PC-9 (cell line): ENCODE measurements at regions not wholly inside any gene's neighbourhood (a gene's known extent, or its start where the extent isn't known, plus 50 kb on each side); places are given as distances from the start of the nearest gene placed in this dataset.

Experiments used
- EZH2 ChIP-seq: fragments of 200-600 bp; sonication (generic); IDR thresholded peaks from 2 replicates; pipeline ENCODE4 v1.8.0; 2017; ENCODE audit warnings: antibody characterized with exemption, low read depth
- TF ChIP-seq, protein P1 (sequence below): fragments of 200-600 bp; sonication (generic); conservative IDR thresholded peaks from 2 replicates; pipeline ENCODE4 v1.6.1; 2017; ENCODE audit warnings: mixed run types, antibody characterized with exemption, mild to moderate bottlenecking, moderate library complexity

DNA sequence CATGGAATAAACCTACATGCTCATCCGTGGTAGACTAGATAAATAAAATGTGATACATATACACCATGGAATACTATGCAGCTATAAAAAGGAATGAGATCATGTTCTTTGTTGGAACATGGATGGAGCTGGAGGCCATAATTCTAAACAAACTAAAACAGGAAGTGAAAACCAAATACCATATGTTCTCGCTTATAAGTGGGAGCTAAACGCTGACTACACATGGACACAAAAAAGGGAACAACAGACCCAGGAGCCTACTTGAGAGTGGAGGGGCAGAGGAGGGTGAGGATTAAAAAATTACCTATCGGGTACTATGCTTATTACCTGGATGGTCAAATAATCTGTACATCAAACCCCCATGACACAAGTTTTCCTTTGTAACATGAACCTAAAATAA is 68.7 kb upstream of the SEC61G start:
- TF ChIP-seq, protein P1, sequence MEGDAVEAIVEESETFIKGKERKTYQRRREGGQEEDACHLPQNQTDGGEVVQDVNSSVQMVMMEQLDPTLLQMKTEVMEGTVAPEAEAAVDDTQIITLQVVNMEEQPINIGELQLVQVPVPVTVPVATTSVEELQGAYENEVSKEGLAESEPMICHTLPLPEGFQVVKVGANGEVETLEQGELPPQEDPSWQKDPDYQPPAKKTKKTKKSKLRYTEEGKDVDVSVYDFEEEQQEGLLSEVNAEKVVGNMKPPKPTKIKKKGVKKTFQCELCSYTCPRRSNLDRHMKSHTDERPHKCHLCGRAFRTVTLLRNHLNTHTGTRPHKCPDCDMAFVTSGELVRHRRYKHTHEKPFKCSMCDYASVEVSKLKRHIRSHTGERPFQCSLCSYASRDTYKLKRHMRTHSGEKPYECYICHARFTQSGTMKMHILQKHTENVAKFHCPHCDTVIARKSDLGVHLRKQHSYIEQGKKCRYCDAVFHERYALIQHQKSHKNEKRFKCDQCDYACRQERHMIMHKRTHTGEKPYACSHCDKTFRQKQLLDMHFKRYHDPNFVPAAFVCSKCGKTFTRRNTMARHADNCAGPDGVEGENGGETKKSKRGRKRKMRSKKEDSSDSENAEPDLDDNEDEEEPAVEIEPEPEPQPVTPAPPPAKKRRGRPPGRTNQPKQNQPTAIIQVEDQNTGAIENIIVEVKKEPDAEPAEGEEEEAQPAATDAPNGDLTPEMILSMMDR: no peak
- no peak for TF ChIP-seq EZH2
